ENCODE measurements at regions not wholly inside any gene's neighbourhood (a gene's known extent, or its start where the extent isn't known, plus 50 kb on each side); places are given as distances from the start of the nearest gene placed in this dataset.
"Not testable (repeated sequence)": the region's sequence is repeated elsewhere in the genome, so short reads cannot be mapped to it uniquely, and the experiment has no call there.

DNA sequence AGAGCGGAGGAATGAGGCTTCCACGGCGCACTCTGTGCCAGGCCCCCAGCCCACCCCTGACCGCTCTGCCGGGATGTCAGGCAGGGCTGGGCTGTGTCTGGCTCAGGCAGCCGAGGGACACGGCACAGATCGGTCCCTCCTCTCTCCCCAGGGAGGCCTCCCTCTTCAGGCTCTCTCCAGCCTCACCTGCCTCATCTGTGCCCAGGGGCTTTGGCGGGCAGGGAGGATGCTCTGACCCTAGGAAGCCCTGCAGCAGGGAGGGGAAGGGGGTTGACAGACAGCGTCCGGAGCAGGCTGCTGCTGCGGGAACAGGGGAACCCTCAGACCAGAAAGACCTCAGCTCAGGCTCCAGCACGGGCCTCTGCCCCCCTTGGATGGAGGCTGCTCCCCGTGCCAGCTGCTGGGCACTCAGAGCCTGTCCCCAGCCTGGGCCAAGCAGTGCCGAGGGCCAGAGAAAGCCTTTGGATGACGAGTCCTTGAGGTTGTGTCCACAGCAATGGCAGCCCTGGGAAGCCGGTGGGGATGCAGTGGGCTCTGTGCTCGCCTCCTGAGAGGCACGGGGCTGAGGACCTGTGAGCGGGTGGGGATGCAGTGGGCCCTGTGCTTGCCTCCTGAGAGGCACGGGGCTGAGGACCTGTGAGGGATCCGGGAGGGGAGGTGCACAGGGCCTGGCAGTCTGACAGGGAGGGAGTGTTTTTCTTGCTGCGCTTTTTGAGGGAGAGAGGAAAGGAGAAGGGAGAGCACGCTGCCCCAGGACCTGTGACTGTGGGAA, 66.9 kb downstream of the FOXL3 start:
- ATAC-seq: peak; percentile 41

- ATAC-seq: peak; percentile 43
Observed at GRCh38 chr7:357531-358209, 67.7 kb downstream of the FOXL3 start.

GRCh38 chr7:358352-358751, 68.4 kb downstream of the FOXL3 start:
- ATAC-seq: no peak

DNA sequence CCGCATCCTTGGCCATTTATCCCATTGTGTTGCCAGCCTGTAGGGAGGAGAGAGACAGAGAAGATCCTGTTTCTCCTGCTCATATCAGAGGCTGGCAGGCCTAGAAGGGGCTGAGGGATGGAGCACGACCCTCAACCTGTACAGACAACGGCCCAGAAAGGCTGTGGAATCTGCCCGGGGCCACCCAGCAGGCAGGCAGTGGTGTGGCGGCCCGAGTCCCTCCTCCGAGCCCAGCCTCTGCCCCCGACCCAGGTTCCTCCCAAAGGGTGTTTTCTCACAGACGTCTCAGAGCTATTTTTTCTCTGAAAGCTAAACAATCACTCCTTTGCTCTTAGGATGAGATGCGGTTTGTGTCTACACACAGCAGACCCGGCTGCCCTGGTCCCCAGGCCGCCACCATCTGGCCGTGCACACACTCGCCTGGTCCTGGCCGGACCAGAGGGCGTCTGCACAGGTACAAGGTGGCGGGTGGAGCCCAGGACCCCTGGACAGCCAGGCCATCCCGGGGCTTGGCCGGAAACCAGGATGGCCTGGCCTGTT, 69.3 kb downstream of the FOXL3 start:
- ATAC-seq: no peak

DNA sequence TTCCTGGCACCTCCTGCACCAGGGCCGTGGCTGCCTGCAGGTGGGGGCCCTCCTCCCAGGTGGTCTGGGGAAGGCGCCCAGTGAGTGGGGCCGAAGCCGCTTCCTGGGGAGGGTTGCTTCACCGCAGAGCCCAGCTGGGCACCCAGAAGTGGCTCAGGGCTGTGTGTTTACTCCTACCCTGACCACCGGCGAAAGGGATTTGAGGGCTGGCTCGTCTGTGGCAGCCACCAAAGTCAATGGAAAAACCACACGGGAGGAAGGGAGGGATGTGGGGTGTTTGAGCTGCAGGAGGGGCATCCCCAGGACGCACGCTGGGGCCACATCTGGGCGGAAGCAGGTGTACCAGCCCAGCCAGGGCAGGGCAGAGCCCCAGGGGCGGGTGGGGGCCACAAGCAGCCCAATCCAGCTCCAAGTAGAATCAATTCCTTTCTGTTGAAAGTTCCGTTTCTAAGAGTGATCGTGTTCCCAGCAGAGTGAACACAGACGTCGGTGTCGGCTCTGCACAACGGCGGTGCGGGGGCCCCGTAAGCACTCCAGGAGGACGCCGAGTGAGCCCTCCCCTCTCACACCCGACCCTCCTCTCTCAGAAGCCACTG, 69.9 kb downstream of the FOXL3 start:
- peak; percentile 30 for ATAC-seq

GRCh38 chr7:360454-361100, 70.6 kb downstream of the FOXL3 start:
- ATAC-seq: no peak

GRCh38 chr7:361182-361581, 71.2 kb downstream of the FOXL3 start:
- not testable (repeated sequence) for ATAC-seq

DNA sequence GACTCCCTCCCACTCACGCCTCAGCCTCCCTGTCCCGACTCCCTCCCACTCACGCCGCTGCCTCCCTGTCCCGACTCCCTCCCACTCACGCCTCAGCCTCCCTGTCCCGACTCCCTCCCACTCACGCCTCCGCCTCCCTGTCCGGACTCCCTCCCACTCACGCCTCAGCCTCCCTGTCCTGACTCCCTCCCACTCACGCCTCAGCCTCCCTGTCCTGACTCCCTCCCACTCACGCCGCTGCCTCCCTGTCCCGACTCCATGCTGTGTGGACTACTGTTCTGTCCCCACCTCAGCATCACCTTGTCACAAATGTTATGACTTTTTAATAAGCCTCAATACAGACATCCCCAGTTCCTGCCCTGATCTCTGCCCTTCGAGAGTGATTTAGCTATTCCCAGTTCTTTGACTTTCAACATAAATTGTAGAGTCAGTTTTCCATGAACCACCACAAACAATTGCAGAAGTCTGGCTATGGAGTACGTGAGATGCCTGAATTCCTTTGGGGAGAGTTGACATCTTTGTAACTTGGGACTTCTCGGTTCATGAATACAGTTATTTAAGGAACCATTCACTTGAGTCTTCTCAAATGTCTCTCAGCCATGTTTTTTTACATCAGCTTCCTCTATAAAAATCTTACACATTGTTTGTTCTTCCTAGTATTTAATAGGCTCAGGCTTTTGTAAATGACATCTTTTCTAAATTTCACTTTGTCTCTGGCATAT, 71.9 kb downstream of the FOXL3 start:
- no peak for ATAC-seq

GRCh38 chr7:362402-363096, 72.6 kb downstream of the FOXL3 start:
- no peak for ATAC-seq

- no peak for ATAC-seq
Observed at GRCh38 chr7:363626-364025, 73.7 kb downstream of the FOXL3 start.

- no peak for ATAC-seq
Observed at GRCh38 chr7:364536-364935, 74.6 kb downstream of the FOXL3 start.

DNA sequence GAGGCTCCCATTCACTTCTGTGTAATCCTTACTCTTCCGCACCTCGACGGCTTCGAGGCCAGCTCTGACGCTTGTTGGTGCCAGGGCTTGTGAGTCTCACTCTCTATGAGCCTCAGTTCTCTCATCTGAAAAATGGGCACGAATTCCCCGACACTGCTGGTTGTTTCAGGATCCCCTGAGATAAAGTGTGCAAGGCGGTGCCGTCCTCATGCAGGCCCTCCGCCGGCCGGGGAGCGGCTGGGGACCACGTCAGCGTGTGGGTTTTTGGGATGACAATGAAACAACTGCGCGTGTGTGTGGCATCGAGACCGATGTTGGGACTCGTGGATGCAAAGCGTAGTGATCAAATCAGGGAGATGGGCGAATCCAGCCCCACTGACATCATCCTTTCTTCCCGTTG, 75.6 kb downstream of the FOXL3 start:
- no peak for ATAC-seq

DNA sequence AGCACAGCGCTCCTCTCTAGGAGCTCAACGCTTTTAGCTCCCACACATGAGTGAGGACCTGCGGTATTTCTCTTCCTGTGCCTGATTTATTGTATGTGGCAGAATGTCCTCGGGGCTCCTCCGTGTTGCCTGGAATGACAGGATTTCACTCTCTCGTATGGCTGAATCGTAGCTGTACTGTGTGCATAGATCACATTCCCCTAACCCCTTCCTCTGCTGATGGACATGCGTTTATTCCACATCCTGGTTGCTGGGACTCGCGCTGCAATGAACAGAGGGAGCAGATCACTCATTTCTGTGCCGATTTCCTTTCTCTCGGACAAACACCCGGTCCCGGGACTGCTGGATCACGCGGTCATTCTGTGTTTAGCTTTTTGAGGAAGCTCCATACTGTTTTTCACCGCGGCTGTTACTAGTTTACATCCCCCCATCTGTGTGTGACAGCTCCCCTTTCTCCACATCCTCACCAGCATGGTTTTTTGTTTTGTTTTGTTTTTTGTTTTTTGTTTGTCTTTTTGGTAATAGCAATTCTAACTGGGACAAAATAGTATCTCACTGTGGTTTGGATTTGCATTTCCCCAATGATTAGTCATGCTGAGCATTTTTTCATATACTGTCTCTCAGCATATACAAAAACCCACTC, 76.3 kb downstream of the FOXL3 start:
- ATAC-seq: no peak

GRCh38 chr7:367351-367901, 77.5 kb downstream of the FOXL3 start:
- ATAC-seq: no peak

GRCh38 chr7:368651-369475, 78.9 kb downstream of the FOXL3 start:
- ATAC-seq: peak; percentile 52

DNA sequence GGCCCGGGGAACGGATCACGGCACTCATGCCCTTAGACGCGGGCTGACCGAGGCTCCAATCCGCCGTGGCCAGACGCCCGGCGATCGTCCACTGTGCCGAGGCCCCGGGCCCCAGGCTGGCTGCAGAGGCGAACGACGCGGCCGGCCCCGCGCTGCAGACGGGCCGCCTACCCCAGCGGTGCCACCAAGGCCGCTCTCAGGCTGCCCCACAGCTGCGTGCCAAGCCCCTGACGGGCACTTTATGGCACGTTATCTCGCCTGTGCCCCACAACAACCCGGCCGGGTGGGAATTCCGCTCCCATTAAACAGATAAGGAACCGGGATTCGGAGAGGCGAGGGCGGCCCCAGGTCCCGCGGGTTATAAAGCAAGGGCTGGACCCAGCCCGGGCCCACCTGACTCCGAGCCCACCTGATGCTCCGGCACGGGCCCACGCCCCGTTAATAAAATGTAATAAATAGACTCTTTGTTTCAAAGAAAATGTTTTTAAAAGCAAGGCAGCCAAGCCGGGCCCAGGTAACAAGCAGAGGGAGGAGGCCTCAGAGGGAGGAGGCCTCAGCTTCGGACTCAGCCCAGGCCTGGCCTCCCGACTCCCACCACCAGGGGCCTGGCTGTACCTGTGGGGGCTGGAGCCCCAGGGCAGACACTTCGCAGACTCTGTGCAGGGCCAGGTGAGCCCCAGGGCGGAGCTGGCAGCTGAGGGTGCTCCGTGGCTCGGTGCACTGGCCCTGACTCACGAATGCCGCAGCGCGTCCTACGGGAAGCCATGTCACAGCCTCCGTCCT, 79.7 kb downstream of the FOXL3 start:
- no peak for ATAC-seq

- no peak for ATAC-seq
Observed at GRCh38 chr7:370259-370625, 80.3 kb downstream of the FOXL3 start.

DNA sequence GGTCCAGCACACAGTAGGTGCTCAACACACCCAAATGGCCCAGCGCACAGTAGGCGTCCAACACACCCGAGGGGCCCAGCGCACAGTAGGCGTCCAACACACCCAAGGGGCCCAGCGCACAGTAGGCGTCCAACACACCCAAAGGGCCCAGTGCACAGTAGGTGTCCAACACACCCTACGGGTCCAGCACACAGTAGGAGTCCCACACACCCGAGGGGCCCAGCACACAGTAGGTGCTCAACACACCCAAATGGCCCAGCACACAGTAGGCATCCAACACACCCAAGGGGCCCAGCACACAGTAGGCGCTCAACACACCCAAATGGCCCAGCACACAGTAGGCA, 80.8 kb downstream of the FOXL3 start:
- no peak for ATAC-seq

GRCh38 chr7:371119-371778, 81.3 kb downstream of the FOXL3 start:
- no peak for ATAC-seq
